SK-N-DZ (cell line): ENCODE measurements at regions not wholly inside any gene's neighbourhood (a gene's known extent, or its start where the extent isn't known, plus 50 kb on each side); places are given as distances from the start of the nearest gene placed in this dataset.
A peak's percentile ranks its signal among the peaks of the same experiment; 100 is the strongest.
"Not testable (repeated sequence)": the region's sequence is repeated elsewhere in the genome, so short reads cannot be mapped to it uniquely, and the experiment has no call there.

Experiments used
- DNase-seq: peaks from one replicate; pipeline ENCODE4 v3.0.0-alpha.2; 2015; ENCODE audit warnings: low spot score

DNA sequence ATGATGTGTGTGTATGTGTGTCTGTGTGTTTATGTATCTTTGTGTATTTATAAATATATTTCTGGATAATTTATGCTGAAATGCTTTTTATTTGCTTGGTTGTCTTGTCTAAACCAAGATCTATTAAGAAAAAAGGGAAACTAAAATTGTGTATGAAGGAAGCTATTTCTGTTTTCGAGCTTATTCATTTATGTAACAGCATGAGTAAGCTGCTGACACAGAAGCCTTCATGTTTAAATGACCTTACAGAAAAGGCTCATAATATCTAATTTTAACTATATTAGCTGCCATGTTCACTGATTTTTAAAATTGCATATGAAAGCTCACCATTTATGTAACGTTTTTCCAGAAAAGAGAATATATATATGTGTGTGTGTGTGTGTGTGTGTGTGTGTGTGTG is 392.8 kb downstream of the PTH2R start:
- no peak for DNase-seq

DNA sequence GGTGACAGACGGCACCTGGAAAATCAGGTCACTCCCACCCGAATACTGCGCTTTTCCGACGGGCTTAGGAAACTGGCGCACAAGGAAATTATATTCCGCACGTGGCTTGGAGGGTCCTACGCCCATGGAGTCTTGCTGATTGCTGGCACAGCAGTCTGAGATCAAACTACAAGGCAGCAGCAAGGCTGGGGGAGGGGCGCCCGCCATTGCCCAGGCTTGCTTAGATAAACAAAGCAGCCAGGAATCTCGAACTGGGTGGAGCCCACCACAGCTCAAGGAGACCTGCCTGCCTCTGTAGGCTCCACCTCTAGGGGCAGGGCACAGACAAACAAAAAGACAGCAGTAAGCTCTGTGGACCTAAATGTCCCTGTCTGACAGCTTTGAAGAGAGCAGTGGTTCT is 394.3 kb downstream of the PTH2R start:
- not testable (repeated sequence) for DNase-seq

GRCh38 chr2:208807756-208808155 is 401.2 kb downstream of the PTH2R start:
- no peak for DNase-seq

DNA sequence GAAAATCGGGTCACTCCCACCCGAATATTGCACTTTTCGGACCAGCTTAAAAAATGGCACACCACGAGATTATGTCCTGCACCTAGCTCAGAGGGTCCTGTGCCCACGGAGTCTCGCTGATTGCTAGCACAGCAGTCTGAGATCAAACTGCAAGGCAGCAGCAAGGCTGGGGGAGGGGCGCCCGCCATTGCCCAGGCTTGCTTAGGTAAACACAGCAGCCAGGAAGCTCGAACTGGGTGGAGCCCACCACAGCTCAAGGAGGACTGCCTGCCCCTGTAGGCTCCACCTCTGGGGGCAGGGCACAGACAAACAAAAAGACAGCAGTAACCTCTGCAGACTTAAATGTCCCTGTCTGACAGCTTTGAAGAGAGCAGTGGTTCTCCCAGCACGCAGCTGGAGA is 405.3 kb downstream of the PTH2R start:
- not testable (repeated sequence) for DNase-seq

GRCh38 chr2:208819190-208819589 is 412.6 kb downstream of the PTH2R start:
- no peak for DNase-seq

- DNase-seq = peak; percentile 40
Observed at GRCh38 chr2:208820014-208820688, 413.6 kb downstream of the PTH2R start.

GRCh38 chr2:208827109-208827508 is 420.5 kb downstream of the PTH2R start:
- no peak for DNase-seq

DNA sequence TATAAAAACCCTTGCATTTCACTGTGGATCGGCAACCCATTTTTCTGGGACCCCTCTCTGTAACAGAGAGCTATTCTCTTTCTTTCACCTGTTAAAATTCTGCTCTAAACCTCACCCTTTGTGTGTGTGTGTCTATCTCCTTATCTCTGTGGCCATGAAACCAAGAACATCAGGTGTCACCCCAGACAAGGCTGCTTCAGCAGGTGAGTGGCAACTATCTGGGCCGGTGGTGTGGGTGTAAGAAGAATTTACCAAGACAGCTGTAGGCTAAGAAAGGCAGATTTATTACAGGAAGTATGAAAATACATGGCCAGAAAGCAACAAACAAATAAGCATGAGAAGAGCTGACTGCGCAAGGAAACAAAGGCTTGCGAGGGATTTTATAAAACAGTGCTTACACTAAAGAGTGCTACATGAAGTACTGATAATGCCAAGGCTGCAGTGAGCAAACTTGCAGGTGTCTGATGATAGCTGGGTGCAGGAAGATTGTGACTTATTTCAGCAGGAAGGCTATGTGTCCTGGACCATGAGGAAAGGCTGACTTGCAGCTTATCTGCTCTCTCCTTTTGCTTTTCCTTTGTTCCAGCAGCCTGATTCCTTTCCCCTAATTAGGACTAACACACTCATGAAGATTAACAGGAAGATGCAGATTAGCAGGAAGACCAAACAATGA is 421.1 kb downstream of the PTH2R start:
- no peak for DNase-seq

DNA sequence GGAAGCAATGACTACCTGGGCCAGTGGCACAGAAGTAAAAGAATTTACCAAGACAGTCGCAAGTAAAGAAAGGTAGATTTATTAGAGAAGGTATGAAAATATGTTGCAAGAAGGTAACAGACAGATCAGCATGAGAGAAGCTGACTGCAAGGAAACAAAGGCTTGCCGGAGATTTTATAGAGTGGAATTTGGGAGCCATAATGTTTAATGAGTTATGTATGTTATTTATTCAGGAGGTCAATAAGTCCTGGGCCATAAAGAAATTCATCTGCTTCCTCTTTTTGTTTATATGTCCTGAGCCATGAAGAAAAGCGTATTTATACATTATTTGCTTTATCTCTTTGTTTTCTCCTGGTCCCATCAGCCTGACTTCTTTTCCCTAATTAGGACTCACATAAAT is 423.6 kb downstream of the PTH2R start:
- DNase-seq = no peak

DNA sequence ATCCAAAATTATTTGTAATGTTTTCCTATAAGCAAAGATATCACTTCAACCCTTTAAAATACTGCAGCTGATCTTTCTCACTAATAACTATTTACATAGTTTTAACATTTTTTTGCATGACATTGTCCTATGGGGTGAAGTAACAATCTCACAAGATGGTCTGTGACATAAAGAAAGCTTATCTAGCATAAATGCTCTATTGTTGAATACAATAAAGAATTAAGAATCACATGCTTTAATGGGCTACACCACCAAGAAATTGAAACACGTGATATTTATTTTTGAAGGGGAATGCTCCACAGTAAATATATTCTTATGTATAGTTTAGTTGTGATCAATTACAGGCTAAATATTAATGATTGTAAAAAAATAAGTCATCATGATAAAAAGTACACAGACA is 441.1 kb downstream of the PTH2R start:
- DNase-seq = no peak

- DNase-seq = no peak
Observed at GRCh38 chr2:208854717-208855116, 448.1 kb downstream of the PTH2R start.

GRCh38 chr2:208867374-208867773 is 460.8 kb downstream of the PTH2R start:
- no peak for DNase-seq

DNA sequence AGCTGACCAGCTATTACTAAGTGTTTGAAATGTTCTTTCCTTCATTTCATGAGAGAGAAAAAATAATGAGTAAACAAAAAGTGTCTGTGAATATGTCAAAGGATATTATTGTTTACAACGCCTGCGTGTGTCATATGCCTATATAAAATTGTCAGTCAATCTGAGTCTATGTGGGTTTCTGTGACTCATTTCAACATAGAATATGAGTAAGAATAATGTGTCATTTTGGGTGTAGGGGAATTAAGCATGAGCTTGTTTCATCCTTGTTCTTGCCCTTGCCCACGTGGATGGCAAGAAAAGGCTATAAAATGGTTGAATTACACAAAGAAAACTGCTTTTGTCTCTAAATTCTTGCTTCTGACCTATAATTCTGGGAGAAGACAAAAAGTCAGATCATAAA is 466.0 kb downstream of the PTH2R start:
- no peak for DNase-seq

DNA sequence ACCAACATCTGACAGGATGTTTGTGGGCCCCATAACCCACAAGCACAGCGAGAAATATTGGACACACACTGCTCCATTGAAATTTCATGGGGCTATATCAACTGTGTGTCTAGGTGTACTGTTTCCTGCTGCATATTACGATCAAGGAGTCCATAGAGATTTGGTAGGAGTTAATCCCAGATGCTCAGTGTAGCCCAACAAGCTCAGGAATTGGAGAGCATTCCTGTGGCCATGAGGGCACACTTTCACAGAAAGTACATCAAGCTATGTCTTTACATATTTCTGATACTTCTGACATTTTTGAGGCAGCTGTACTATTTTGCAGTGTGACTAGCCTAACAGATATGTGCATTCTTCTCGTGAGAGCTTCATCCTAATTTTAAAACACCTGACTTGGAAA is 473.1 kb downstream of the PTH2R start:
- no peak for DNase-seq

DNA sequence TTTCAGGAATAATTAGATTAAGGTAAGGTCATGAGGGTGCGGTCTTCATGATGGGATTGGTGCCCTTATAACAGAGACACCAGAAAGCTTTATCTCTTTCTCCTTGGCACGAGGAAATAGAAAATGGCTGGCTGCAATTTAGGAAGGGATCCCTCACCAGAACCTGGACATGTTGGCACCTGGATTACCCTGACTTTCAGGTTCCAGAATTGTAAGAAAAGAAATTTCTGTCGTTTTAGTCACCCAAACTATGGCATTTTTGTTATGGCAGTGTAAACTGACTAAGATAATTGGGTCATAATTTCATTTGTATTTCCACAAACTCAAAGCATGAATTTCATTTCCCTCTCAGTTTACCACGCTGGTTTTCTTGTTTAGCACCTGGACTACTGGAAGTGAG is 473.6 kb downstream of the PTH2R start:
- DNase-seq = no peak

DNA sequence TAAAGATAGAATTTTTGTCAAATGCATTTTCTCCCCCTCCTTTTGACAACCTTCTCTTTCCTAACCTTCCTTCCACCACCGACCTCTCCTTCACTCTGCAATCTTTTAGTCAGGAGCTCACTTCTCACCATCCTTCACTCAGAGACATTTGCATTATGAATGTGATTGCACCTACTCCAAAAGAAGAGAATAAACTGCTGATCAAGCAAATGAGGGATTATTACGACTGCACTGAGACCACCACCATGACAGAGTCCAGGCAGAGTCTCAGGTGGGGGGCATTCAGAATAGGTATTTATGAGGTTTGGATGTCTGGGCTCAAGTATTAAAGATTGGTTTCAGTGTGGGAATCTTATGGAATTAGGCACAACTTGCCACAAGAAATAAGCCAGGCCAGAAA is 483.9 kb downstream of the PTH2R start:
- no peak for DNase-seq

DNA sequence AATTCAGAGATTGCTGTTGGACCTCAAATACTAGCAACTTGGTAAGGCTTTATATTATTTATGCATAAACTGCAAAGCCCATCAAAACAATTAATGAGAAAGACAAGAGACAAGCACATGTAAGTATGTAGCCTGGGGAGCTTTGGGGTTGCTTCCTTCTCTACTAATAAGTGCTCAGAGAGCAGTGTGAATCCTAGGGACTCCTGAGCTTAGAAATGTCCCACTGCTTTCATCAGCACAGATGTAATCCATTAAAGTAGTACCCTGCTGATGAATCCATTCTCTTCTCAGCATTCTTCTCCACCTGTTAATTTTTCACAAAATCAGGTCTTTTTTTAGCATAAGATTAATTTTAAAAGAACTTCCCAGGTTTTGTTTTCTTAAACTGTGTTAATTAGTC is 485.6 kb downstream of the PTH2R start:
- no peak for DNase-seq

GRCh38 chr2:208906330-208906729 is 499.7 kb downstream of the PTH2R start:
- no peak for DNase-seq

DNA sequence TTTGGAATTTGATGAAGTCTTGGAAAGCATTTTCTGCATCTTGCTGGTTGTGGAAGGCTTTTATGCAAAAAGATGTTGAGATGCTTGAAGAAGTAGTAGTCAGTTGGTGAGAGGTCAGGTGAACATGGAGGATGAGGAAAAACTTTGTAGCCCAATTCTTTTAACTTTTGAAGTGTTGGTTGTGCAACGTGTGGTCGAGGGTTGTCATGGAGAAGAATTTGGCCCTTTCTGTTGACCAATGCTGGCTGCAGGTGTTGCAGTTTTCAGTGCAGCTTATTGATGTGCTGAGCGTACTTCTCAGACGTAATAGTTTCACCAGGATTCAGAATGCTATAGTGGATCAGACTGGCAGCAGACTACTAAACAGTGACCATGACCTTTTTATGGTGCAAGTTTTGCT is 508.4 kb upstream of the MAP2 start:
- DNase-seq = no peak

- DNase-seq = no peak
Observed at GRCh38 chr2:208916881-208917280, 507.0 kb upstream of the MAP2 start.

DNA sequence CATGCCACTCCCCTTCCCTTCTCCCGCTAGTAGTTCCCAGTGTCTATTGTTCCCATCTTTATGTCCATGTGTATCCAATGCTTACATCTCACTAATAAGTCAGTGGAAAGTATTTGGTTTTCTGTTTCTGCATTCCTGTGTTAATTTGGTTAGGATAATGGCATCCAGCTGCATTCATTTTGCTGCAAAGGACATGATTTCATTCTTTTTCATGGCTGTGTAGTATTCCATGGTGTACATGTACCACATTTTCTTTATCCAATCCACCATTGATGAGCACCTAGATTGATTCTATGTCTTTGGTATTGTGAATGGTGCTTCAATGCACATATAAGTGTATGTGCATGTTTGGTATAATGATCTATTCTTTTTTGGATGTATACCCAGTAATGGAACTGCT is 502.5 kb upstream of the MAP2 start:
- not testable (repeated sequence) for DNase-seq

- DNase-seq = no peak
Observed at GRCh38 chr2:208927867-208928266, 496.0 kb upstream of the MAP2 start.

DNA sequence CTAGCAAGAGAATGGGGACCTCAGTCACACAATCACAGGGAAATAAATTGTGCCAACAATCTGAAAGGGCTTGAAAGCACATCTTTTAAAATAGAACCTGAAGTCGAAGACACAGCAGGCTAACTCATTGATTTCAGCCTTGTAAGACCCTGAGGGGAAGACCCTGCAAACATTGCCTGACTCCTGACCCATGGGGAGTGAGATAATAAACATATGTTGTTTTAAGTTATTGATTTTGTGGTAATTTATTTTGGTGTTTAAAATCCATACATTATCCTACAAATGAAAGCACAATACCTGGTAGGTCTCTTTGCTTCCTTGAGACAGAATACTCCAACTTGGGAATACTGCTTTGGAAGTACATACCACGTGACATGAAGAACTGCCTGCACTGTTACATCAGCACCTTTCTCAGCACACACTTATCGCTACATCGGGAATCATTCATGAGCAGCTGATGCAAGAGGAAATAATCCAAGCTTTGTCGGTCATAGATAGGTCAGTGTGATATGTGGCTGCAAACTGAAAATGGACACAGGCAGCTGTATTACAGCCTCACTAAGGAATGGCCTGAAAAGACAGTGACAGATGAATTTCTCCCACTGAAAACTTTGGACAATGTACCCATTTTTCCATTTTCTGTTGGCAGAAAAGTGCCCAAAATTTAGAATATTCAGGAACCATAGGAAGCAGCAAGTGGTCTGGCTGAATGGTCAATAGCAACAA is 494.5 kb upstream of the MAP2 start:
- DNase-seq = peak; percentile 85
